NB4 (cell line): ENCODE measurements at regions not wholly inside any gene's neighbourhood (a gene's known extent, or its start where the extent isn't known, plus 50 kb on each side); places are given as distances from the start of the nearest gene placed in this dataset.

Experiments used
- POLR2A ChIP-seq: IDR thresholded peaks from 2 replicates; pipeline ENCODE4 v1.6.1; 2011; ENCODE audit warnings: mild to moderate bottlenecking; ENCODE audit not compliant: insufficient read length; ENCODE audit errors: extremely low read depth
- TF ChIP-seq, protein P1 (sequence below): IDR thresholded peaks from one replicate; pipeline ENCODE4 v1.5.1; 2012; ENCODE audit warnings: low read depth, low read length
- TF ChIP-seq, protein P2 (sequence below): IDR thresholded peaks from 2 replicates; pipeline ENCODE4 v1.6.1; 2011; ENCODE audit warnings: low read depth, low read length

DNA sequence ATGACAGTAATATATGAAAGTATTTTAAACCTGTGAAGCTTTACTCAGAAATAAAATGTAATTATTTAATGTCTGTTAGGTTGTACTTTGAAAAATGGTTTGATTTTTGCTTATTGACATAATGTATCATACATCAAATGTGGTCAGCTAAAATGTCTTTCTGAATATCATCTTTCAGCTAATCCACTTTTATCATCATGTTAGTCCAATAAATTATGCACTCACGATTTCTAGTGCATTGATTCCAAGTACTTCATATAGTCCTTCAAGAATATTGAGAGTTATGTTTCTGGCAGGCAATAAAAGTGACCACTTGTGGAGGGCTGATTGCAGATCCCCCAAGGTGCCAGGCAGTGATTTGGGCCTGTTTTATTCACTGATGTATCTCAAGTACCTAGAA is 1204.1 kb downstream of the OLFM4 start:
- TF ChIP-seq, protein P1, sequence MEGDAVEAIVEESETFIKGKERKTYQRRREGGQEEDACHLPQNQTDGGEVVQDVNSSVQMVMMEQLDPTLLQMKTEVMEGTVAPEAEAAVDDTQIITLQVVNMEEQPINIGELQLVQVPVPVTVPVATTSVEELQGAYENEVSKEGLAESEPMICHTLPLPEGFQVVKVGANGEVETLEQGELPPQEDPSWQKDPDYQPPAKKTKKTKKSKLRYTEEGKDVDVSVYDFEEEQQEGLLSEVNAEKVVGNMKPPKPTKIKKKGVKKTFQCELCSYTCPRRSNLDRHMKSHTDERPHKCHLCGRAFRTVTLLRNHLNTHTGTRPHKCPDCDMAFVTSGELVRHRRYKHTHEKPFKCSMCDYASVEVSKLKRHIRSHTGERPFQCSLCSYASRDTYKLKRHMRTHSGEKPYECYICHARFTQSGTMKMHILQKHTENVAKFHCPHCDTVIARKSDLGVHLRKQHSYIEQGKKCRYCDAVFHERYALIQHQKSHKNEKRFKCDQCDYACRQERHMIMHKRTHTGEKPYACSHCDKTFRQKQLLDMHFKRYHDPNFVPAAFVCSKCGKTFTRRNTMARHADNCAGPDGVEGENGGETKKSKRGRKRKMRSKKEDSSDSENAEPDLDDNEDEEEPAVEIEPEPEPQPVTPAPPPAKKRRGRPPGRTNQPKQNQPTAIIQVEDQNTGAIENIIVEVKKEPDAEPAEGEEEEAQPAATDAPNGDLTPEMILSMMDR = no peak
- no peak for TF ChIP-seq POLR2A
- TF ChIP-seq, protein P2, sequence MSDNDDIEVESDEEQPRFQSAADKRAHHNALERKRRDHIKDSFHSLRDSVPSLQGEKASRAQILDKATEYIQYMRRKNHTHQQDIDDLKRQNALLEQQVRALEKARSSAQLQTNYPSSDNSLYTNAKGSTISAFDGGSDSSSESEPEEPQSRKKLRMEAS = no peak
